HepG2 (cell line): ENCODE measurements at regions not wholly inside any gene's neighbourhood (a gene's known extent, or its start where the extent isn't known, plus 50 kb on each side); places are given as distances from the start of the nearest gene placed in this dataset.

Experiments used
- ATAC-seq: fragments of 200-7000 bp; cut with Tn5 transposase; 3 replicates; pipeline ENCODE4 v1.9.1; 2020; ENCODE audit warnings: mild to moderate bottlenecking, moderate library complexity
- BruUV-seq: library from RNA; stranded (reverse); fragments of 400-500 nt; replicated peaks from 2 replicates; lab custom pipeline; 2021; lab: Mats Ljungman, UMichigan
- CTCF ChIA-PET: fragments of 300-600 bp; formaldehyde crosslinking; extraction: SDS; loops from one replicate; lab custom pipeline; 2021; ENCODE audit warnings: low total read pairs, inconsistent platforms, low intra/inter-chr PET ratio; lab: Yijun Ruan, JAX
- POLR2A ChIA-PET: fragments of 350-600 bp; sonication (Branson Sonifier 250); formaldehyde crosslinking; loops from one replicate; lab custom pipeline; 2020; ENCODE audit warnings: antibody characterized with exemption, inconsistent platforms; lab: Yijun Ruan, JAX
- DNase-seq: peaks from one replicate; pipeline ENCODE4 v3.0.0-alpha.2; 2015; ENCODE audit warnings: low spot score
- FAIRE-seq: peaks from 3 replicates; lab custom pipeline; 2011; peaks lifted over from hg19 to GRCh38; lab: Jason Lieb, UNC
- H2AFZ ChIP-seq: one replicate; pipeline ENCODE4 v1.6.1; 2011; ENCODE audit warnings: low read length, inconsistent platforms
- H3K27ac ChIP-seq: fragments of 300-600 bp; 3 replicates; pipeline ENCODE4 v1.8.0; 2011; ENCODE audit warnings: mixed run types, mild to moderate bottlenecking, mixed read lengths, low read length, inconsistent platforms; ENCODE audit not compliant: insufficient read depth; ENCODE audit errors: extremely low read length
- H3K27me3 ChIP-seq, 2 experiments: fragments of 200-600 bp in 1 of 2; 2 replicates in 1 of 2; 3 replicates in 1 of 2; pipeline versions ENCODE4 v1.6.0 to v1.8.0; 2011; ENCODE audit warnings: low read length in 2 of 2, mild to moderate bottlenecking in 2 of 2, moderate library complexity in 2 of 2, inconsistent platforms in 1 of 2; ENCODE audit not compliant: insufficient read depth in 2 of 2, control insufficient read depth in 1 of 2
- H3K36me3 ChIP-seq, 2 experiments: fragments of 200-600 bp in 1 of 2; replicated peaks in 1 of 2; 2 replicates in 1 of 2; 3 replicates in 1 of 2; pipeline versions ENCODE4 v1.5.1 to v1.8.0; 2011; ENCODE audit warnings: low read length in 2 of 2, inconsistent platforms in 1 of 2; ENCODE audit not compliant: insufficient read depth in 2 of 2, control insufficient read depth in 1 of 2
- H3K4me1 ChIP-seq: 2 replicates; pipeline ENCODE4 v1.5.1; 2012; ENCODE audit warnings: low read length, inconsistent platforms; ENCODE audit not compliant: insufficient read depth
- H3K4me2 ChIP-seq: 2 replicates; pipeline ENCODE4 v1.6.0; 2011; ENCODE audit warnings: low read depth, low read length, inconsistent platforms
- H3K4me3 ChIP-seq, 3 experiments: fragments of 200-600 bp in 1 of 3; sonication (generic), shearing (Covaris generic) in 1 of 3; replicated peaks in 1 of 3; 2 replicates each; pipeline ENCODE4 v1.5.1; 2011 to 2016; ENCODE audit warnings: low read length in 3 of 3, inconsistent platforms in 2 of 3, low read depth in 2 of 3, mild to moderate bottlenecking in 2 of 3, control low read depth in 1 of 3, mixed read lengths in 1 of 3; ENCODE audit not compliant: insufficient read depth in 1 of 3
- H3K79me2 ChIP-seq: one replicate; pipeline ENCODE4 v1.6.1; 2011; ENCODE audit warnings: low read length, inconsistent platforms; ENCODE audit not compliant: insufficient read depth
- H3K9ac ChIP-seq: 2 replicates; pipeline ENCODE4 v1.6.0; 2011; ENCODE audit warnings: mild to moderate bottlenecking, low read depth, low read length, inconsistent platforms; ENCODE audit not compliant: insufficient read depth
- H3K9me3 ChIP-seq: 2 replicates; pipeline ENCODE4 v1.5.1; 2012; ENCODE audit warnings: mild to moderate bottlenecking, low read length
- H4K20me1 ChIP-seq: 2 replicates; pipeline ENCODE4 v1.6.0; 2011; ENCODE audit warnings: inconsistent platforms, mild to moderate bottlenecking, low read length, moderate library complexity; ENCODE audit not compliant: insufficient read depth
- CBFB ChIP-seq: sonication (generic); formaldehyde crosslinking; IDR thresholded peaks from 2 replicates; pipeline ENCODE4 v1.4.0; 2020; ENCODE audit warnings: missing genetic modification reagents
- DR1 ChIP-seq: sonication (generic); formaldehyde crosslinking; IDR thresholded peaks from 2 replicates; pipeline ENCODE4 v1.8.0; 2021; ENCODE audit warnings: mild to moderate bottlenecking, missing genetic modification reagents, inconsistent platforms
- GABPA ChIP-seq, 2 experiments: IDR thresholded peaks; 2 replicates each; pipeline ENCODE4 v1.6.1; 2011 to 2016; ENCODE audit warnings: low read depth in 2 of 2, low read length in 1 of 2, missing biosample characterization in 1 of 2, missing genetic modification characterization in 1 of 2
- HINFP ChIP-seq: sonication (generic); formaldehyde crosslinking; IDR thresholded peaks from 2 replicates; pipeline ENCODE4 v1.4.0; 2020; ENCODE audit warnings: low read depth, mild to moderate bottlenecking, missing genetic modification reagents
- ZFP36L2 ChIP-seq: sonication (generic); formaldehyde crosslinking; IDR thresholded peaks from 2 replicates; pipeline ENCODE4 v1.4.0; 2020; ENCODE audit warnings: missing genetic modification reagents
- ZNF513 ChIP-seq: sonication (generic); formaldehyde crosslinking; conservative IDR thresholded peaks from 2 replicates; pipeline ENCODE4 v1.5.0; 2020; ENCODE audit warnings: missing genetic modification reagents
- WGBS: methylation state at CpG from one replicate; pipeline ENCODE4 v1.1.6; 2017; ENCODE audit warnings: low lambda C conversion rate; 5-methylcytosine and 5-hydroxymethylcytosine counted together
- in situ Hi-C: cut with HindIII; loops from 2 replicates; pipeline ENCODE4 v1.10.0; 2017; ENCODE audit warnings: low pct_unique_long_range_greater_than_20kb; ENCODE audit not compliant: extremely low pct_ligation_motif_present
- intact Hi-C: fragments of 100-400 bp; cut with micrococcal nuclease; formaldehyde crosslinking; loops from one replicate; pipeline ENCODE4 v1.10.0; 2022; ENCODE audit not compliant: unreplicated experiment

- TF ChIP-seq HINFP (CRISPR knock-in tag): no peak
Observed at GRCh38 chr15:85910834-85911233, 116.1 kb upstream of the KLHL25 start (continued).

GRCh38 chr15:85913461-85913860, 118.7 kb upstream of the KLHL25 start:
- no peak overlapping the region for H3K27ac ChIP-seq

More at GRCh38 chr15:85913461-85913860, 118.7 kb upstream of the KLHL25 start:
- no TSS peak for BruUV-seq
- in situ Hi-C loops: no loop called here
- no peak overlapping the region for H3K4me3 ChIP-seq
- H4K20me1 ChIP-seq: no peaks in the 10 kb centered on the region
- ATAC-seq (no peak), FAIRE-seq (no peak), DNase-seq (no peak)
- no peak overlapping the region for H3K9ac ChIP-seq
- ChIA-PET POLR2A (no interaction called here), CTCF (no interaction called here)
- no peak overlapping the region for H3K4me2 ChIP-seq
- no peaks in the 10 kb centered on the region for H3K79me2 ChIP-seq
- no peaks in the 10 kb centered on the region for H3K27me3 ChIP-seq
- no peaks in the 10 kb centered on the region for H3K4me1 ChIP-seq
- intact Hi-C loops: no loop called here
- no peak overlapping the region for H2AFZ ChIP-seq
- WGBS: 4% methylated on average over 2 of the region's 2 CpGs
- H3K36me3 ChIP-seq: no peaks in the 10 kb centered on the region
- H3K9me3 ChIP-seq: no peaks in the 10 kb centered on the region
- no peak for TF ChIP-seq GABPA (IDR thresholded peaks at IDR 0.05; ENCODE audit: low read depth, low read length)
- TF ChIP-seq GABPA (CRISPR knock-in tag; IDR thresholded peaks at IDR 0.05; ENCODE audit: low read depth): no peak
- no peak for TF ChIP-seq DR1 (CRISPR knock-in tag)
- TF ChIP-seq ZNF513 (CRISPR knock-in tag): no peak
- TF ChIP-seq CBFB (CRISPR knock-in tag): no peak
- no peak for TF ChIP-seq ZFP36L2 (CRISPR knock-in tag)
